Hepatocyte (in vitro differentiated cells): ENCODE measurements at regions not wholly inside any gene's neighbourhood (a gene's known extent, or its start where the extent isn't known, plus 50 kb on each side); places are given as distances from the start of the nearest gene placed in this dataset.

Experiments
- EZH2phosphoT487 ChIP-seq: fragments of 200-600 bp; sonication (generic); IDR thresholded peaks from one replicate; pipeline ENCODE4 v1.6.1; 2018; ENCODE audit warnings: antibody characterized with exemption, mild to moderate bottlenecking, low read depth, moderate library complexity; ENCODE audit not compliant: unreplicated experiment, severe bottlenecking
- TF ChIP-seq, protein P1 (sequence below): fragments of 200-600 bp; sonication (generic); IDR thresholded peaks from 2 replicates; pipeline ENCODE4 v1.5.1; 2016; ENCODE audit warnings: antibody characterized with exemption, mild to moderate bottlenecking; ENCODE audit not compliant: poor library complexity

DNA sequence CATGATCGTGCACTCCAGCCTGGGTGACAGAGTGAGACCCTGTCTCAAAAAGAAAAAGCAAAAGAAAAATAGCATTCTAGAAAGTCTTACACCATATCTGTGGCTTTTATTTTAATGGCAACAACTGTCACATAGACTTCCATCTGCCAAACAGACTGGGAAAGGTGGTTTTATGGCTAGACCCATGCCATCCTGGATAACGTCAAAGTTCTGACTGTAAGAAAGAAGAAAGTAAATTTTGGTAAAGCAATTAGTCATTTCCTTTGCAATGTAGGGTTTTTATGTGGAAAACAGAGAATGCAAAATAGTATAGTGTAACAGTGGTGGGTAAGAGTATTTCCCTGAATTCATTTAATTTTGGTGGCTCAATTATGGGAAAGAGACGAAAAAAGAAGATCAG is 75.5 kb upstream of the BARX2 start:
- TF ChIP-seq, protein P1, sequence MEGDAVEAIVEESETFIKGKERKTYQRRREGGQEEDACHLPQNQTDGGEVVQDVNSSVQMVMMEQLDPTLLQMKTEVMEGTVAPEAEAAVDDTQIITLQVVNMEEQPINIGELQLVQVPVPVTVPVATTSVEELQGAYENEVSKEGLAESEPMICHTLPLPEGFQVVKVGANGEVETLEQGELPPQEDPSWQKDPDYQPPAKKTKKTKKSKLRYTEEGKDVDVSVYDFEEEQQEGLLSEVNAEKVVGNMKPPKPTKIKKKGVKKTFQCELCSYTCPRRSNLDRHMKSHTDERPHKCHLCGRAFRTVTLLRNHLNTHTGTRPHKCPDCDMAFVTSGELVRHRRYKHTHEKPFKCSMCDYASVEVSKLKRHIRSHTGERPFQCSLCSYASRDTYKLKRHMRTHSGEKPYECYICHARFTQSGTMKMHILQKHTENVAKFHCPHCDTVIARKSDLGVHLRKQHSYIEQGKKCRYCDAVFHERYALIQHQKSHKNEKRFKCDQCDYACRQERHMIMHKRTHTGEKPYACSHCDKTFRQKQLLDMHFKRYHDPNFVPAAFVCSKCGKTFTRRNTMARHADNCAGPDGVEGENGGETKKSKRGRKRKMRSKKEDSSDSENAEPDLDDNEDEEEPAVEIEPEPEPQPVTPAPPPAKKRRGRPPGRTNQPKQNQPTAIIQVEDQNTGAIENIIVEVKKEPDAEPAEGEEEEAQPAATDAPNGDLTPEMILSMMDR = no peak
- TF ChIP-seq EZH2phosphoT487 = no peak
